NCI-H1436 treated with DMSO at 0.1 percent for 48 hours (cell line): ENCODE measurements at regions not wholly inside any gene's neighbourhood (a gene's known extent, or its start where the extent isn't known, plus 50 kb on each side); places are given as distances from the start of the nearest gene placed in this dataset.

ENCODE experiments used
- DNase-seq: peaks from one replicate; lab custom pipeline; 2025; lab: John Stamatoyannopoulos, UW

DNA sequence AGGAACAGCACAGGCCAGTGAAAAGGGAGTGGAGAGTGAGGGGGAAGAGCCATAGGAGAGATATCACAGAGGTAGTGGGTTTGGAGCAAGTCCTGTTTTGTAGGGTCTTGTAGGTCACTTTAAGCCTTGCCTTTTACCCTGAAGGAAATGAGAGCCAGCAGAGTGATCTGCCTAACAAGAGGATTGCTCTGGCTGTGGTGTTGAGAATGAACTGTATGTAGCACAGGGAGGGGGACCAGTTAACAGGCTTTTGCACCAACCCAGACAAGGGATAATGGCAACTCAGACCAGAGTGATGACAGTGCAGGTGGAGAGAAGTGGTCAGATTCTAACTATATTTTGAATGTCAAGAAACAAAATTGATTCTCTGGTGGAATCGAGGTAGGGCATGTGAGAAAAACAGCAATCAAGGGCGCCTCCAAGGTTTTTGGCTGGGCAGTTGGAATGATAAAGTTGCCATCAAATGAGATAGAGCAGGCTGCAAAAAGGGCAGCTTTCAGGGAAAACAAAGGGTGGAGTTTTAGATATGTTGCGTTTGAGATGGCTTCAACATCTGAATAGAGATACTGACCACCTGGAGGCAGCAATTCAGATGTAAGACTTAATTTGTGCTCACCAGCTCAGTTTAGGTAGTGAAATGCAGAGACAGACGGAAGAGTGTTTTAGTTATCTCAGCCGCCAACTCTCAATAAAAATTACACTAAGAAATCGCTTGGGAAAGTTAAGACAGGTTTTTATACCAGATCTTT, 134.4 kb upstream of the BTBD3 start:
- no peak for DNase-seq

DNA sequence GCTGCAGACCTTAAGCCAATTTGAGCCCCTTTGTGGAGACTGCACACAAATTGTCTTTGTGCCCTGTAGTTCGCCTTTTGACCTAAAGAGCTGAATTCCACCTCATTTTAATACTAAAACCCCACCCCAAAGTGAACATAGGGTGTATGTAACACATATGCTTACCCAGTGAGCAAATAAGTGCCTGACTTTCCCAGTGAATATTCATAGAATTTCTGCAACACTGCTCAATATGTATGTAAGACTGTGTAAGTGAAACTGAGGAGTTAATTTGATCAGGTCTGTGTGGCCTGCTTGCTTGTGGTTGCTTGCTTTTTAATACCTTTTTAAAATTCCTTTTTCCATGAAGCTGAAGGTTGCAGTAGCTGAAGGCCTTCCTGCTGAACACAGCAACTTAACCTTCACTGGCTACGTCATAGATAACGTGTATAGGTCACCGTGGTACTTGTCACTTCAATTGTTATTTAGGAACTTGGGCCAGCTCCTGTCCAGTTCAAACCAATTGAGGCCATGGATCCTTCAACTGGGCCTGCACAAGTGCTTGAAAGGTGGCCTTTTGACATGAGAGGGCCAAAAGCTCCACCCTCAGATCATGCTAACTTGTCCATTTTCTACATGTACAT, 131.7 kb upstream of the BTBD3 start:
- DNase-seq: no peak

DNA sequence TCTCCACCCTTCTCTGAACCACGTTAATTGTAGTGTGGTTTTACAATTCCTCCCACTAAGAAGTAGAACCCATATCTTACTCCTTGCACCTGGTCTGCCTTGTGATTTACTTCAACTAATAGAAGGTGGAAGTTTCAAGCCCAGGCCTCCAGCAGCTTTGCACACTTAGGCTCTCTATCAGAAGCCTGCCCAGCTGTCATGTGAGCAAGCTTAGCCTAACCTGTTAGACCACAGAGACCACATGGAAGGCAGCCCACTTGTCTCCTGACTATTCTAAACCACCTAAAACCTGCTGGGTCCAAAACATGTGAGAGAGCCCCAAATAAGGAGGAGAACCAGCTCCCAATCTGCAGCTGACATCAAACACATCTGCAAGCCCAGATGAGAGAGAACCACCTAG, 127.6 kb upstream of the BTBD3 start:
- DNase-seq: no peak

DNA sequence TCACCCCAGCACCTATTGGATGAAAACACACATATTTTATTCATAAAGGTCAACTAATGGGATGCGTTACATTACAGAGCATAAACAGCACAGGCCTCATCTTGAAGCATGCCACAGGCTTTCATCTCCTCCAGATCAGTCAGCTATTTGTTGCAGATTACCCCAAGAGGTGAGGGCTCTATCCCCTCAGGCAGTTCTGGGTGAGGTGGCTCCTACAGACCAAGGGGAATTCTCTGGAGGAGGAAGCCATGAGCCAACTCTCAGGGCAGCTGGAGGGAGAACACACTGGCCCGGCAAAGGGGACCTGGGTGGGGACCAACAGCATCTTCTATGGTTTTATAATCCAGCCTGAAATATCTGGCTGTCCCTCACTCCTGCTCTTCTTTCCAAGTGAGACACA, 126.4 kb upstream of the BTBD3 start:
- DNase-seq: no peak

DNA sequence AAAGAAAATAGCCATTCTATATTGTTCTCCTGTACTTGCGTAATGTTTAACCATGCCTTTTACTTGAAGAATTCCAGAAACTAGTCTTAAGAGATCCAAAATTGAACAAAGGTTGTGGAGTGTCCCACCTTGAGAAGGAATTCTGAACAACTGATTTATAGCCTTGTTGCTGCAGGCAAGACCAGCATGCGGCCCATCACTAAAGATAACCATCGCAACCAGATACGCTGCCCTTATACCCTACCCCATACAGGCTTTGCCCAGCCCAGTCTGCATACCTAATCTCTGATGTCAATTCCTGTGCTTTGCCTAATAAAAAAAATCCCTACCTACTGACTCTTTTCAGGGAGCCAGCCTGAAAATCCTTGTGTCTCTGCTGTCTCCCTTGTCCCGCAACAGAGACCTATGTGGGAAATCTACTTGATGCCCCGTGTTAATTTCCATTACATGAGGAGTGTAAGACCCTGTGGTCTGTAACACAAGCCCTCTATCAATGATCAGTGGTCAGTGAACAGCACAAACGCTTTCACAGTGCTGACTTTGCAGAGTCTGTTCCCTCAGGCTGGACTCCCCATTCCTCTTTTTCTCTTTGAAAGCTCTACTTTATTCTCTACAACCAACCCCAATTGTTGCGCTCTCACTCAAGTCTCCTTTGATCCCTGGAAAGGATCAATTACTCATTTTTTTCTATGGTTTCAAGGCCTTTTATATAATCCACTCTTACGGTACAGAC, 125.7 kb upstream of the BTBD3 start:
- DNase-seq: no peak

DNA sequence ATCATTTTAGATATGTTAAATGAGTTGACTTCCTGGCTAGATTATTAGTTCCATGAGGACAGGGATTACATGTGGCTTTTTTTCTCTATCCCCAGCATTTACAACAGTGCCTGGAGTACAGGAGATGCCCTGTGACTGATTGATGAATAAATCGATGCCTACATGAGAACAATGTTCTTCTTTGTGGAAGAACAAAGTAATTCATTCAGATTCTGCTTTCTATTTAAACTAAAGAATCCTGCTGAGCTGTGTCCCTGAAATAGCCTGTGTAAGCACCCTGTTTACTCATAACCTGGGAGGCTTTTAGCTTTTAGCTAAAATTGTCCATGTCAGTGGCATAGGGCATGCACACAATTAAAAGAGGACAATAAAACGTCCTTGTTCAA, 125.1 kb upstream of the BTBD3 start:
- DNase-seq: no peak

DNA sequence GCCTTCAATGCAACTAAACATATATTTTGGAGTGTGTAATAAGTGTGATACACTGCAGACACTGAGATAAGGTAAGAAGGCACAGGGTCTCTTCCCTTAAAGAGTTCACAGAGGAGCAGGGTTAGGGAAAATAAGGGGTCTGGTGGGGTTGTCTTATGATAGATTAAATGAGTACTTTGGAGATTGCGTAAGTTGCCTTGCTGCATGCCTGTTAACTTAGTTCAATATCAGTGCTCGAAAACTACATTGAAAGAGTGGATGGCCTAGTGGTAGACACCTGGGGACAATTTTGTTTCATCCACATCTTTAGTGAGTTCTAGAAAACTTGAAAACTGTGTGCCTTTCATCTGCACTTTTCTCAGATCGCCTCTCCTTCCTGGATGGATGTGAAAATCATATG, 123.2 kb upstream of the BTBD3 start:
- DNase-seq: no peak

DNA sequence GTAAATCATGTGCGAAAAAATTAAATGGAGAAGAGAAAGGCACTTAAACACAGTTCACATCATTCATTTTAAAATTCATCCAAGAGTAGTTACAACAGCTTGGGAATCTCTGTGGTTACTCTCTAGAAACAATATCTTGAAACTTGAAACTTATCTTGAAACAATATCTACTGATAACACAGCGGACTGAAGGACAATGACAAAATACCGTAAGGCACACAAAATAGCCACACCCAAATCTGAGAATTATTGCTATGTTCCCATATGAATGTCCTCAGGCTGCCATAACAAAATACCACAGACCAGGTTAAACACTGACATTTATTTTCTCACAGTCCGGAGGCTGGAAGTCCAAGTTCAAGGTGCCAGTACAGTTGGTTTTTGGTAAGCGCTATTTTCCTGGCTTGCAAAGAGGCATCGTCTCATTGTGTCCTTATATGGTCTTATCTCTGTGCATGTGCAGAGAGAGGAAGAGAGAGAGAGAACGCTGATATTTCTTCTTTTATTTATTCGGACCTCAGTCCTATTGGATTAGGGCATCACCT, 122.5 kb upstream of the BTBD3 start:
- DNase-seq: no peak

DNA sequence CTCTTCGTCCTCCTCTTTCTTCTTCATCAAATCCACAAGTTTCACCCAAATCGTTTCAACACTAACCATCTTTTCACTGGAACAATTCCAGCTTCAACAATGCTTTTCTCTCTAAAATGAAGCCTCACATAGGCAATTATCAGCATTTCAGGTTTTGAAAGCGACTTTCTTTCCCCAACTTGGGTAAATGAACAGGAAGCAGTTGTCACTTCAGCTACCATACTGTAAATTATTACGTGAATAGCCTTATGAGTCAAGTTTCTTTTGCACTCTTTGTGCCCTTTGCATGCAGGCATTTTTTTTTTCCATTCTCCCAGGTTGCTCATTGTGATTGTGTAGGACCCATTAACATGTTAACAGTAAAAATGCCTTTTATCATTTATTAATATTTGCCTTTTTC, 121.7 kb upstream of the BTBD3 start:
- DNase-seq: no peak

DNA sequence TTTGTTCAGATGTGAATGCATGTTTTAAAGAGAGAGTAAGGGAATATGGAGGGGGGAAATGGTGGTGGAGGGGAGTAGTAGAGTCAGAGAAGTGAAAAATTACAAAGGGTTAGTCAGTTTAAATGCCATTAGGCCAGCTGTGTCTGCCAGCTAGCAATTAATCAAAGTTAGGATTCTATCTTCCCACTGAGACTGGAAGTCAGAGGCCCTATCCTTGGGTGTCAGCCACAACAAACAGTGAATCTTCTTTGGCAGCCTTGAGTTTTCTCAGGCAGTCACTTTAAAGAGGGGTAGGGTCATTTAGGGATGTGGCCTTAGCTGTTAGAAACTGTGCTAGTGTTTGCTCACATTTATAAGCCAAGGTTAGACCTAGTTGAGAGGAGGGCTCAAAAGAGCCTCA, 120.5 kb upstream of the BTBD3 start:
- DNase-seq: no peak

DNA sequence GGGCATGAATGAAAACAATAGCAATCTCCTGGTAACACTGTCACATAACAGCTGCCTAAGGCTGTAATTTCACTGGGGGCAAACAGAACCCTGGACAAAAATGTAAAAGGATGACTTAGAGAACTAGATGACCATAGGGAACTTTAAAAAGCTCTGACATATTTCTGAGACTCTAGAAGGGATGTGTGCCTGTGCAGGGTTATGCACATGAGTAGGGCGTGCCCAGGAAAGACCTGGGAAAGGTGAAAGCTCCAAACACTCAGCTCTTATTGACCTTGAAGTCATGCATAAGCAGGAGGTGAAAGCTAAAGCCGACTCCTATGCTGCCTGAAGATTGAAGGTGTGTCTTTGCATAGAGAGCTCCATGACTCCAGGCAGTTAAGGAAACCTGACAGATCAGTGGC, 118.4 kb upstream of the BTBD3 start:
- no peak for DNase-seq

DNA sequence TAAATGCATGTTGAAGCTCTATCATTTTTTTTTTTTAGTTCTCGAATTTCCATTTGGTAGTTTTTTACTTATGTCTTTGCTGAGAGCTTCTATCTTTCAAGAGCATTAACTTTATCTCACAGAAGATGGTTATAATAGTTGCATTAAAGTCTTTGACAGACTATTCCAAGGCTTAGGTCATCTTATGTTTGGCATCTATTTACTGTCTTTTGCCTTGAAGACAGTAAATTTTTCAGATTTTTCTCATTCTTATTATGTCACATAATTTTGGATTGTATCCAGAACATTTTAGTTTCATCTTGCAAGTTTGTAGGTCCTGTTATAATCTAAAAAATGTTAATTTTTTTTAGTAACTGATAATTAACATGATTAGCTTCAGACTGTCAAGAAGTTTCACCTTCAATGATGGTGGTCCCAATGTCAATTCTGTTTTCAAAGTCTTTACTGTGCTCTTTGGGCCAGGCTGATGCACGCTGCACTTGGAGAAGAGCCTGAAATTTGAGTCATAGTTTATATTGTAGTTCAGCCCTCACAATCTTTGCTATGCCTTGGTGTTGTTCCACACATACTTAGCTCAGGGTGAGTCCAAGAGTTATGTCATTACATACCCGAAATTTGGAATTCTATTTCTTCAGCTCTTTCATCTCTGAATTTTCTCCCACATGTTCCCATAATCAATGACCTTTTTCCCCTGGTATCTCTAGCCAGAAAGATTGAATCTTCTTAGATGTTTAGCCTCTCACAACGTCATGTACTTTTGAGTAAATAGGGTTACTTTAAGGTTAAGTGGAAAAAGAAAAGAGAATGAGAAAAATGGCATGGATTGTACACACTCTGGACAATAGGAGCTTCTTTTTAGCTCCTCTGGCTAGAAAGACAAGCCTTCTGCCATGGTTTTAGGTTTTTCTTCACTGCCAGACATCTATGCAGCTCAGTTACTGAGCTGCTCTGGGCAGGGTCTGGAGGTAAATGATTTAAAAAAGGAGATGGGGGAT, 110.3 kb upstream of the BTBD3 start:
- DNase-seq: no peak

DNA sequence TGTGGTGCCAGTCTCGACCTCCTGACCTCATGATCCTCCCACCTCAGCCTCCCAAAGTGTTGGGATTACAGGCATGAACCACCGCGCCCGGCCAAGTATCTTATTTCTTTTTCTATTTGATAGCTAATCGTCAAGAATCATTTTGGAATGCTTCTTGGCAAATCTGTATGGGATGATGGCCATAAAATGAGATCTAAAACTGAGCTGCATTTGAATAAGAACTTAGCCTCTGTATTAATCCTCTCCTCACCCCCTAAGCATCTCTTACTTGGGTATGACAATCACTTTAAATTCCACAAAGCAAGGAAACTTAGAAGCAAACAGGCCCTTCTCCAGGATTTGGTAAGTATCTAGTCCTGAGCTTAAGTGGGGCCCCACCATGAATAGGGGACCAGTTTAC, 108.9 kb upstream of the BTBD3 start:
- no peak for DNase-seq

DNA sequence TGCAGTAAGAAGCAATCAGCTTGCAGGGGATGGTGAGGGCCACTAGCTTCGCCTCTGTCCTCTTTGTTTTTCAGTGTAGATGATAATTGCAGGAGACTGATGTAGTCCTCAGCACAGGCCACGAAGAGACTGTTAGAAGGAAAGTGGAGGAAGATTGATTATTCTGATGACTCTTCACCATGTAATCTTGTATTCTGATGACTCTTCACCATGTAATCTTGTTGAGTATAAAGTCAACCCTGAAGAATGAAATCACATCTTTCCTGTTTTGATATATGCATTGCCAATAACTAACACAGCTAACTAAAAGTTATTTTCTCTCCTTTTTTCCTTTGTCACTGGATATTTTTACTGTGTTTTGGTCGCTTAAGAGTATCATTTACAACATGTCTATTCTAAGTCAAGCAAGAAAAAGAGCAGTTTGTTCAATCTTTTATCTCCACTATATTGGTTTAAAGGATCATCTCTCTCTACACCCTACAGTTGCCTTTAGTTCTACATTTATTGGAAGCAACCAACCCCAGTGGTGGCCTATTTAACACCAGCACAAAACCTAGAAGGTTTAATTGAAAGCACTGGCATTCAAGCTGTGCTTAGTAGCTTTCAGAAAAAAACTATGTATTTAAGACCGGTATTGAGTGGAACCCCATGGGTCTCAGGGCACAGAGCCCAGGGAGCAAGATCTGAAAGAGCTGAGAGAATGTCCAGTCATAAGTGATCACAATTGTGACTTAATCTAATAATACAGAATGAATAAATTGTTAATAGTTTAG, 107.2 kb upstream of the BTBD3 start:
- no peak for DNase-seq

DNA sequence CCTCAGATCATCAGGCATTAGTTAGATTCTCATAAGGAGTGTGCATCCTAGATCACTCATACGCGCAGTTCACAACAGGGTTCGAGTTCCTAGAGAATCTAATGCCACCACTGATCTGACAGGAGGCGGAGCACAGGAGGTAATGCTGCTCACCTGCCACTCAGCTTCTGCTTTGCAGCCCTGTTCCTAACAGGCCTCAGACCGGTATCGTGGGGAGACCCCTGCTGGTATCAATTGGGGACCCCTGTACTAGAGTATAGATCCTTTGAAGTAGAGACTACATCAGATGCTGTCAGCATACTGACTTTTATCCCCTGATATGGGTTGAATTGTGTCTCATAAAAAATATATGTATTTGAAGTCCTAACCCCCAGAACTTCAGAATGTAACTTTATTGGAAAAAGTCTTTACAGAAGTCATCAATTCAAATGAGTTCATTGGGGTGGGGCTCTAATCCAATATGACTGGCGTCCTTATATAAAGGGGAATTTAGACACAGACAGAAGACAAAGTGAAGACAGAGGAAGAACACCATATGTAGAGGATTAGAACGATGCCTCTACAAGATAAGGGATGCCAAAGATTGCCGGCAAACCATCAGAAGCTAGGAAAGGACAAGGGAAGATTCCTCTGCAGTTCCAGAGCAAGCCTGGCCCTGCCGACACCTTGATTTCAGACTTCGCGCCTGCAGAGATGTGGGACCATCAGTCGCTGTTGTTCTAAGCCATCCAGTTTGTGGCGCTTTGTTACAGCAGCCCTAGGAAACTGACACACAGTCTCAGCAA, 104.4 kb upstream of the BTBD3 start:
- DNase-seq: no peak

DNA sequence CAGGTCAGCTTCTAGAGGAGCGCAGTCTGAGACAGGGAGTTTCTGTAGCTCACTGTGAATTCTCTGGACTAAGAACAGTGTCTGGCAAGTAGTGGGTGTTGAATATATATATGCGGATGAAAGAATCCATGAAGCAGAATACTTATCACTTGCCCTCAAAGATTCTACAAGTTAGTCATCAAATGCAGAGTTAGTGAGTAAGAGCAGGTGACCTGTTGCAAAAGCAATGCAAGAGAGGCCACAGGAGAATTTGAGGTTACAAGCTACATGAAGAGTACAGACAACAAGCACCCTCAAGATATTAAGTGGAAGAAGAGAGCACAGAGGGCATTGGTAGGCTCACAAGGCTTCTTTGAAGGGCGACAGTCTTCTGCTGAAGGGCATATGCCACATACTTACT, 103.4 kb upstream of the BTBD3 start:
- no peak for DNase-seq

DNA sequence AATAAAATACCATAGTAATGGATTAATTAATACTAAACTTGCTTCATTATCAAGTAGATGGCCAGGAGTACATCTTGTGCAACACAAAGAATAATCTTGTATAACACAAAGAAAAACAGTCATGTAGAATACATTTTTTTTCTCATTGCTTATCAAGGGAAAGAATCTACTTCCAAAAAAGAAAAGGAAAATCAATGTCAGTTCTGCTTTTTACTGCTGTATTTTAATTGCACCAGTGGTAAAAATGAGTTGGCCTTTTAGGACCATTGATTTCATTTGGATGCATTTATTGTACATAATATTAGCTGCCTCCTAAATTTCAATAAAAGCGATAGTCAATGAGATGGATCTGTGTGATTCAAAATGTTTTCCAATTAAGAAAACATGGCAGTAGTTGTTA, 96.9 kb upstream of the BTBD3 start:
- no peak for DNase-seq

DNA sequence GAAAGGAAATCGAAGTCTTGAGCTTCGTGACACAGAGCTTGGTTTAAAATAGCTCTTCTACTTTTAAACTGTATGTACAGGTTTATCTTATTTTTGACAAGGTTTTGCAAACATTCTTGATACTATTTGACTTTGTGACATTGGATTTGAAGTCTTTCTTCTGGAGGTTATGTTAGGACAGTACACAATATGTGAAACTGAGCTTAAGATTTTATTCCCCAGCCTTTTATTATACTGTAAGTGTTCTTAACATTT, 95.2 kb upstream of the BTBD3 start:
- DNase-seq: no peak

DNA sequence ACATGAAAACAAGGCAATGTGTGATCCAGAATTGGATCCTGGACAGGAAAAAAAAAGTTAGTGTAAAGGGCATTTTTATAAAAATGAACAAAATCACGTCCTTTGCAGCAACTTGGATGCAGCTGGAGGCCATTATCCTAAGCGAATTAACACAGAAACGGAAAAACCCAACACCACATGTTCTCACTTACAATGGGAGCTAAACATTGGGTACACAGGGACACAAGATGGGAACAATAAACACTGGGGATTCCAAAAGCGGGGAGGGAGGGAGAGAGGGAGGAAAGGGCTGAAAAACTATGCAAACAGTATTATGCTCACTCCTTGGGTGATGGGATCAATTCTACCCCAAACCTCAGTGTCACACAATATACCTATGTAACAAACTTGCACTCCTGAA, 91.4 kb upstream of the BTBD3 start:
- DNase-seq: no peak

DNA sequence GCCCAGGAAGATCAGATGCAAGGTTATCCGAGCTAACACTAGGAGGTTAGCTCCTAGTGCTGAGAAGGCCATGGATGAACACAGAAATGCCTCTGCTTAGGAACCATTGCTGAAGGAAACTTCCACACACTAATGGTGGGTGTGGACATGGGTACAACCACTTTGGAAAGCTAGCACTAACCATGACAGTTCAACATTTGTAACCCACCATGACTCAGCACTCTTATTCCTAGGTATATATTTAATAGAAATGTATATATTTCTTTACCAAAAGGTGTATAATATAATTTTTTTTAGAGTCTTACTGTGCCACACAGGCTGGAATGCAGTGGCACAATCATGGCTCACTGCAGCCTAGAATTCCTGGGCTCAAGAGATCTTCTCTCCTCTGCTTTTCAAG, 85.3 kb upstream of the BTBD3 start:
- DNase-seq: no peak

DNA sequence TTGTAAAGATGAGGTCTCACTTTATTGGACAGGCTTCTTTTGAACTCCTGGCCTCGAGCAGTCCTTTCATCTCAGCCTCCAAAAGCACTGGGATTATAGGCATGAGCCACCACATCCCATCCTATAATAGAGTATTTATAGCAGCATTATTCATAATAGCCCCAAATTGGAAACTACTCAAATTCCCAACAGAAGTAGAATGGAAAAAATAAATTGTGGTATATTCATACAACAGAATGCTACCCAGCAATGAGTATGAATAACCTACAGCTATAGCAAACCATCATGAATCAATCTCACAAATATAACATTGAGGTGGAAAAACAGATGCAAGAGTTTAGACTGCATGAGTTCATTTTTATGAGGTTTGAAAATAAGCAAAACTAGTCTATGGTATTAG, 84.8 kb upstream of the BTBD3 start:
- no peak for DNase-seq
